HepG2 (cell line): ENCODE measurements at regions not wholly inside any gene's neighbourhood (a gene's known extent, or its start where the extent isn't known, plus 50 kb on each side); places are given as distances from the start of the nearest gene placed in this dataset.

ENCODE experiments used
- ATF7 ChIP-seq, 2 experiments: fragments of 450-650 bp in 1 of 2; sonication (generic) in 1 of 2; formaldehyde crosslinking in 1 of 2; IDR thresholded peaks; 2 replicates each; pipeline versions ENCODE4 v1.4.0 to v1.6.1; 2016 to 2020; ENCODE audit warnings: antibody characterized with exemption in 1 of 2, mild to moderate bottlenecking in 1 of 2, missing genetic modification reagents in 1 of 2
- BHLHE40 ChIP-seq: IDR thresholded peaks from 2 replicates; pipeline ENCODE4 v1.6.1; 2011; ENCODE audit warnings: low read length, improper control_type of control experiment
- EZH2 ChIP-seq: conservative IDR thresholded peaks from 2 replicates; pipeline ENCODE4 v1.6.1; 2012; ENCODE audit warnings: mild to moderate bottlenecking, low read depth, low read length, moderate library complexity
- FOSL1 ChIP-seq: sonication (generic); formaldehyde crosslinking; IDR thresholded peaks from 2 replicates; pipeline ENCODE4 v1.9.0; 2021; ENCODE audit warnings: missing genetic modification reagents, borderline replicate concordance
- NFE2L2 ChIP-seq: fragments of 150-350 bp; IDR thresholded peaks from 2 replicates; pipeline ENCODE4 v1.6.1; 2014; ENCODE audit warnings: low read length
- PREB ChIP-seq: sonication (generic); formaldehyde crosslinking; IDR thresholded peaks from 2 replicates; pipeline ENCODE4 v1.4.0; 2020; ENCODE audit warnings: missing genetic modification reagents
- SIN3A ChIP-seq: IDR thresholded peaks from 2 replicates; pipeline ENCODE4 v1.6.1; 2011; ENCODE audit warnings: low read depth, mild to moderate bottlenecking, control low read depth, low read length, borderline replicate concordance
- ZBTB21 ChIP-seq: sonication (generic); formaldehyde crosslinking; IDR thresholded peaks from 2 replicates; pipeline ENCODE4 v1.4.0; 2020; ENCODE audit warnings: missing genetic modification reagents
- ZNF513 ChIP-seq: sonication (generic); formaldehyde crosslinking; conservative IDR thresholded peaks from 2 replicates; pipeline ENCODE4 v1.5.0; 2020; ENCODE audit warnings: missing genetic modification reagents
- ZSCAN21 ChIP-seq: sonication (generic); formaldehyde crosslinking; IDR thresholded peaks from 2 replicates; pipeline ENCODE4 v1.8.0; 2022; ENCODE audit warnings: mild to moderate bottlenecking, missing genetic modification reagents, moderate library complexity, borderline replicate concordance
- TF ChIP-seq, protein P1 (sequence below): sonication (generic); formaldehyde crosslinking; IDR thresholded peaks from 2 replicates; pipeline ENCODE4 v1.5.0; 2020; ENCODE audit warnings: mild to moderate bottlenecking, missing genetic modification reagents, moderate library complexity
- TF ChIP-seq, protein P2 (sequence below): sonication (generic); formaldehyde crosslinking; IDR thresholded peaks from 2 replicates; pipeline ENCODE4 v1.8.0; 2022; ENCODE audit warnings: missing genetic modification reagents, mild to moderate bottlenecking, borderline replicate concordance
- TF ChIP-seq, protein P3 (sequence below): IDR thresholded peaks from 2 replicates; pipeline ENCODE4 v1.6.1; 2016; ENCODE audit warnings: low read depth, borderline replicate concordance

GRCh38 chr6:5930143-5930770, 76.5 kb downstream of the NRN1 start:
- TF ChIP-seq, protein P1, sequence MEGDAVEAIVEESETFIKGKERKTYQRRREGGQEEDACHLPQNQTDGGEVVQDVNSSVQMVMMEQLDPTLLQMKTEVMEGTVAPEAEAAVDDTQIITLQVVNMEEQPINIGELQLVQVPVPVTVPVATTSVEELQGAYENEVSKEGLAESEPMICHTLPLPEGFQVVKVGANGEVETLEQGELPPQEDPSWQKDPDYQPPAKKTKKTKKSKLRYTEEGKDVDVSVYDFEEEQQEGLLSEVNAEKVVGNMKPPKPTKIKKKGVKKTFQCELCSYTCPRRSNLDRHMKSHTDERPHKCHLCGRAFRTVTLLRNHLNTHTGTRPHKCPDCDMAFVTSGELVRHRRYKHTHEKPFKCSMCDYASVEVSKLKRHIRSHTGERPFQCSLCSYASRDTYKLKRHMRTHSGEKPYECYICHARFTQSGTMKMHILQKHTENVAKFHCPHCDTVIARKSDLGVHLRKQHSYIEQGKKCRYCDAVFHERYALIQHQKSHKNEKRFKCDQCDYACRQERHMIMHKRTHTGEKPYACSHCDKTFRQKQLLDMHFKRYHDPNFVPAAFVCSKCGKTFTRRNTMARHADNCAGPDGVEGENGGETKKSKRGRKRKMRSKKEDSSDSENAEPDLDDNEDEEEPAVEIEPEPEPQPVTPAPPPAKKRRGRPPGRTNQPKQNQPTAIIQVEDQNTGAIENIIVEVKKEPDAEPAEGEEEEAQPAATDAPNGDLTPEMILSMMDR (CRISPR knock-in tag), result no peak
- TF ChIP-seq, protein P2, sequence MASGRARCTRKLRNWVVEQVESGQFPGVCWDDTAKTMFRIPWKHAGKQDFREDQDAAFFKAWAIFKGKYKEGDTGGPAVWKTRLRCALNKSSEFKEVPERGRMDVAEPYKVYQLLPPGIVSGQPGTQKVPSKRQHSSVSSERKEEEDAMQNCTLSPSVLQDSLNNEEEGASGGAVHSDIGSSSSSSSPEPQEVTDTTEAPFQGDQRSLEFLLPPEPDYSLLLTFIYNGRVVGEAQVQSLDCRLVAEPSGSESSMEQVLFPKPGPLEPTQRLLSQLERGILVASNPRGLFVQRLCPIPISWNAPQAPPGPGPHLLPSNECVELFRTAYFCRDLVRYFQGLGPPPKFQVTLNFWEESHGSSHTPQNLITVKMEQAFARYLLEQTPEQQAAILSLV (CRISPR knock-in tag), result no peak
- TF ChIP-seq ZSCAN21 (CRISPR knock-in tag) (no peak), ZNF513 (CRISPR knock-in tag) (no peak), EZH2 (no peak), BHLHE40 (no peak), FOSL1 (no peak), NFE2L2 (no peak), ATF7 (IDR thresholded peaks at IDR 0.05) (no peak), ATF7 (CRISPR knock-in tag; IDR thresholded peaks at IDR 0.05) (no peak), PREB (CRISPR knock-in tag) (no peak), ZBTB21 (CRISPR knock-in tag) (no peak), SIN3A (no peak)
- TF ChIP-seq, protein P3, sequence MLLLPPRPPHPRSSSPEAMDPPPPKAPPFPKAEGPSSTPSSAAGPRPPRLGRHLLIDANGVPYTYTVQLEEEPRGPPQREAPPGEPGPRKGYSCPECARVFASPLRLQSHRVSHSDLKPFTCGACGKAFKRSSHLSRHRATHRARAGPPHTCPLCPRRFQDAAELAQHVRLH (CRISPR knock-in tag), result no peak
